CD4-positive, alpha-beta T cell (primary cell): ENCODE measurements at regions not wholly inside any gene's neighbourhood (a gene's known extent, or its start where the extent isn't known, plus 50 kb on each side); places are given as distances from the start of the nearest gene placed in this dataset.

ENCODE experiments used
- ATAC-seq: fragments of 200-7000 bp; cut with Tn5 transposase; one replicate; pipeline ENCODE4 v1.10.0; 2022; ENCODE audit warnings: mild to moderate bottlenecking; ENCODE audit not compliant: poor library complexity
- CTCF ChIA-PET: fragments of 350-600 bp; sonication (Branson Sonifier 250); formaldehyde crosslinking; loops from one replicate; lab custom pipeline; 2021; ENCODE audit warnings: antibody characterized with exemption, inconsistent platforms; lab: Charles Lee
- POLR2A ChIA-PET: fragments of 350-600 bp; sonication (Branson Sonifier 250); formaldehyde crosslinking; loops from one replicate; lab custom pipeline; 2021; ENCODE audit warnings: antibody characterized with exemption, inconsistent platforms; lab: Charles Lee
- DNase-seq, 14 experiments: peaks; one replicate each; pipeline ENCODE4 v3.0.0-alpha.2; 2013 to 2020; ENCODE audit warnings: mixed read lengths in 2 of 14
- H3K27ac ChIP-seq, 2 donors: one replicate each; pipeline versions ENCODE4 v1.5.1 to v1.7.0; 2013; ENCODE audit warnings: low read length in 2 of 2, low read depth in 1 of 2, mild to moderate bottlenecking in 1 of 2
- H3K27me3 ChIP-seq, 2 experiments: 1 replicate in 1 of 2; 2 replicates in 1 of 2; pipeline versions ENCODE4 v1.6.1 to v1.7.0; 2013; ENCODE audit warnings: low read length in 2 of 2, control low read depth in 1 of 2, mild to moderate bottlenecking in 1 of 2, moderate library complexity in 1 of 2; ENCODE audit not compliant: insufficient read depth in 2 of 2, control insufficient read depth in 1 of 2
- H3K36me3 ChIP-seq: one replicate; pipeline ENCODE4 v1.6.1; 2013; ENCODE audit warnings: low read length, control low read depth; ENCODE audit not compliant: insufficient read depth
- H3K4me1 ChIP-seq: one replicate; pipeline ENCODE4 v1.6.1; 2013; ENCODE audit warnings: low read length, control low read depth; ENCODE audit not compliant: insufficient read depth
- H3K4me3 ChIP-seq: one replicate; pipeline ENCODE4 v1.5.1; 2013; ENCODE audit warnings: mild to moderate bottlenecking, low read length, moderate library complexity
- H3K9me3 ChIP-seq, 2 experiments: 1 replicate in 1 of 2; 2 replicates in 1 of 2; pipeline versions ENCODE4 v1.6.1 to v1.7.0; 2013; ENCODE audit warnings: low read length in 2 of 2, mild to moderate bottlenecking in 2 of 2, control low read depth in 1 of 2, moderate library complexity in 1 of 2; ENCODE audit not compliant: control insufficient read depth in 1 of 2, insufficient read depth in 1 of 2
- H3K27ac Mint-ChIP-seq: one replicate; pipeline ENCODE4 v1.8.0; 2020; ENCODE audit warnings: mixed read lengths
- H3K27me3 Mint-ChIP-seq: one replicate; pipeline ENCODE4 v1.8.0; 2021; ENCODE audit warnings: mixed read lengths
- H3K36me3 Mint-ChIP-seq: one replicate; pipeline ENCODE4 v1.8.0; 2021; ENCODE audit warnings: low read depth, mixed read lengths
- H3K4me1 Mint-ChIP-seq: one replicate; pipeline ENCODE4 v1.8.0; 2021; ENCODE audit warnings: low read depth, mixed read lengths
- H3K4me3 Mint-ChIP-seq: one replicate; pipeline ENCODE4 v1.8.0; 2020; ENCODE audit warnings: mild to moderate bottlenecking, mixed read lengths
- H3K9me3 Mint-ChIP-seq: one replicate; pipeline ENCODE4 v1.8.0; 2020; ENCODE audit warnings: mixed read lengths
- CTCF ChIP-seq: fragments of 200-600 bp; IDR thresholded peaks from one replicate; pipeline ENCODE4 v1.8.0; 2022; ENCODE audit warnings: antibody characterized with exemption, mild to moderate bottlenecking
- intact Hi-C, 2 experiments: fragments of 100-400 bp; cut with DNase I in 1 of 2; cut with micrococcal nuclease in 1 of 2; formaldehyde crosslinking; loops; one replicate each; pipeline versions ENCODE4 v1.15.1 to v1.9.0; 2023 to 2025; cut with DNase I, micrococcal nuclease

- ChIA-PET POLR2A (no interaction called here), CTCF (no interaction called here)
- Histone ChIP-seq H3K27ac (no peak overlapping the region), H3K4me3 (no peak overlapping the region), H3K4me1 (no peaks in the 10 kb centered on the region), H3K27me3 (no peaks in the 10 kb centered on the region), H3K36me3 (no peaks in the 10 kb centered on the region), H3K9me3 (no peaks in the 10 kb centered on the region)
- no peak for TF ChIP-seq CTCF
- no peaks in the 10 kb centered on the region for H3K36me3 Mint-ChIP-seq
- H3K27me3 Mint-ChIP-seq: peaks cover 12% of the 10 kb centered on the region
- no peaks in the 10 kb centered on the region for H3K9me3 Mint-ChIP-seq
- intact Hi-C loops: no loop called here
- no peak for ATAC-seq
- H3K27ac Mint-ChIP-seq: no peak overlapping the region
- no peak overlapping the region for H3K4me3 Mint-ChIP-seq
- H3K4me1 Mint-ChIP-seq: no peaks in the 10 kb centered on the region
- no peak for DNase-seq
These were observed 145.0 kb upstream of the DUSP10 start for GRCh38 chr1:221886743-221887414.

DNA sequence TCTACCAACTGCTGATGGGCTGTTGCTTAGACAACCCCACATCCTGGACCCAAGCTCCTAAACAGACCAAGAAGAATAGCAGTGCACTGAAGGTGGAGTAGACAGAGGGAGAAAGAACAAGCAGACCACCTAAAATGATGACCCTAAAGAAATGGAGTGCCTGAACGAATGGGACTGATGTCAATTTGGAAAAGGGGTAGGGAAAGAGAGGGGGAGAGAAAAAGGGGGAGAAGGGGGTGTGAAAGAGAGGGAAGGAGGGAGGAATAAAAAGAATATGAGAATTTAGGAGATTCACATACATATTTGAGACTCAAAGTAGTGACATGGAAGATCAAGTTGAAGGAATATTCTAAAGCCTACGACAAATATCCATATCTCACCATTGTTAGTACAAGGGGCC is 144.4 kb upstream of the DUSP10 start:
- Mint-ChIP-seq H3K27me3 (peaks cover 12% of the 10 kb centered on the region), H3K4me1 (no peaks in the 10 kb centered on the region), H3K27ac (no peak overlapping the region), H3K9me3 (no peaks in the 10 kb centered on the region), H3K36me3 (no peaks in the 10 kb centered on the region), H3K4me3 (no peak overlapping the region)
- no peaks in the 10 kb centered on the region for H3K9me3 ChIP-seq
- intact Hi-C loops: no loop called here
- CTCF ChIA-PET: no interaction called here
- no peak overlapping the region for H3K4me3 ChIP-seq
- TF ChIP-seq CTCF: no peak
- POLR2A ChIA-PET: no interaction called here
- no peak overlapping the region for H3K27ac ChIP-seq
- ATAC-seq: no peak
- no peaks in the 10 kb centered on the region for H3K4me1 ChIP-seq
- H3K27me3 ChIP-seq: no peaks in the 10 kb centered on the region
- no peak for DNase-seq
- H3K36me3 ChIP-seq: no peaks in the 10 kb centered on the region

DNA sequence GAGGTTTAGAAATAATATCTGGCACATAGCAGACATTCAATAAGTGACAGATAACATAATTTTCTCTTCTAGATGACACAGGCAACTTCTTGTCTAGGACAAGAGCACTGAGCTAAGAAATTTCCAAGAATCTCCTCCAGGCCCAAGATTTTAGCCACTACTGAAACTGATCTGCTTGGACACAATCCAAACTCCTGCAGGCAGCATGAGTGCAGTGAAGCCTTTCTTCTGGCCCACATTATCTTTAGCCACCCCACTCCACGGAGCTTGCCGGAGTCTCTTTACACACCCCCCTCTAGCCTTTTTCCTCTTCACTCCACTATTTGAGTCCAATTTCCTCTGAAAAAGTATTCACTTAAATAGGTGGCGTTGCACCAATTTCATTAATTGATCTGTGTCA is 142.9 kb upstream of the DUSP10 start:
- Histone ChIP-seq H3K4me3 (no peak overlapping the region), H3K4me1 (no peaks in the 10 kb centered on the region), H3K27me3 (no peaks in the 10 kb centered on the region), H3K27ac (no peak overlapping the region), H3K36me3 (no peaks in the 10 kb centered on the region), H3K9me3 (no peaks in the 10 kb centered on the region)
- ChIA-PET POLR2A (no interaction called here), CTCF (no interaction called here)
- DNase-seq (no peak), ATAC-seq (no peak)
- peaks cover 12% of the 10 kb centered on the region for H3K27me3 Mint-ChIP-seq
- H3K9me3 Mint-ChIP-seq: no peaks in the 10 kb centered on the region
- H3K27ac Mint-ChIP-seq: no peak overlapping the region
- no peaks in the 10 kb centered on the region for H3K36me3 Mint-ChIP-seq
- H3K4me3 Mint-ChIP-seq: no peak overlapping the region
- H3K4me1 Mint-ChIP-seq: no peaks in the 10 kb centered on the region
- intact Hi-C loops: no loop called here
- no peak for TF ChIP-seq CTCF
